Smooth muscle cell (in vitro differentiated cells): ENCODE measurements at regions not wholly inside any gene's neighbourhood (a gene's known extent, or its start where the extent isn't known, plus 50 kb on each side); places are given as distances from the start of the nearest gene placed in this dataset.
"Not testable (repeated sequence)": the region's sequence is repeated elsewhere in the genome, so short reads cannot be mapped to it uniquely, and the experiment has no call there.

Experiments used
- DNase-seq: peaks from one replicate; lab custom pipeline; 2025; ENCODE audit not compliant: unreplicated experiment; lab: John Stamatoyannopoulos, UW
- H2AFZ ChIP-seq: fragments of 200-600 bp; sonication (generic); 2 replicates; pipeline ENCODE4 v1.6.0; 2016; ENCODE audit warnings: antibody characterized with exemption, low read depth, mild to moderate bottlenecking
- H3F3A ChIP-seq: fragments of 200-600 bp; sonication (generic); 2 replicates; pipeline ENCODE4 v1.6.0; 2017; ENCODE audit warnings: antibody characterized with exemption, low read depth
- H3K27ac ChIP-seq: fragments of 200-600 bp; sonication (generic); 2 replicates; pipeline ENCODE4 v1.5.1; 2016; ENCODE audit warnings: low read depth, mild to moderate bottlenecking
- H3K27me3 ChIP-seq: fragments of 200-600 bp; sonication (generic); 2 replicates; pipeline ENCODE4 v1.6.1; 2016; ENCODE audit warnings: low read depth, mild to moderate bottlenecking
- H3K36me3 ChIP-seq: fragments of 200-600 bp; sonication (generic); 2 replicates; pipeline ENCODE4 v1.5.1; 2016; ENCODE audit warnings: low read depth
- H3K4me1 ChIP-seq: fragments of 200-600 bp; sonication (generic); 2 replicates; pipeline ENCODE4 v1.5.1; 2016; ENCODE audit warnings: low read depth
- H3K4me2 ChIP-seq: fragments of 200-600 bp; sonication (generic); 2 replicates; pipeline ENCODE4 v1.6.0; 2016; ENCODE audit warnings: mild to moderate bottlenecking
- H3K4me3 ChIP-seq: fragments of 200-600 bp; sonication (generic); 2 replicates; pipeline ENCODE4 v1.5.1; 2016; ENCODE audit warnings: mild to moderate bottlenecking
- H3K79me2 ChIP-seq: fragments of 200-600 bp; sonication (generic); 2 replicates; pipeline ENCODE4 v1.6.0; 2016; ENCODE audit warnings: low read depth, mild to moderate bottlenecking
- H3K9ac ChIP-seq: fragments of 200-600 bp; sonication (generic); 2 replicates; pipeline ENCODE4 v1.6.0; 2016; ENCODE audit warnings: low read depth
- H3K9me3 ChIP-seq: fragments of 200-600 bp; sonication (generic); replicated peaks from 2 replicates; pipeline ENCODE4 v1.5.1; 2016; ENCODE audit warnings: low read depth
- H4K20me1 ChIP-seq: fragments of 200-600 bp; sonication (generic); 2 replicates; pipeline ENCODE4 v1.6.0; 2016; ENCODE audit warnings: low read depth
- CTCF ChIP-seq: fragments of 200-600 bp; sonication (generic); IDR thresholded peaks from 2 replicates; pipeline ENCODE4 v1.5.1; 2017; ENCODE audit warnings: borderline replicate concordance, mild to moderate bottlenecking, antibody characterized with exemption; ENCODE audit not compliant: insufficient read depth, poor library complexity, severe bottlenecking
- WGBS: methylation state at CpG from one replicate; pipeline ENCODE4 v1.1.7; 2016; ENCODE audit warnings: low lambda C conversion rate; 5-methylcytosine and 5-hydroxymethylcytosine counted together

DNA sequence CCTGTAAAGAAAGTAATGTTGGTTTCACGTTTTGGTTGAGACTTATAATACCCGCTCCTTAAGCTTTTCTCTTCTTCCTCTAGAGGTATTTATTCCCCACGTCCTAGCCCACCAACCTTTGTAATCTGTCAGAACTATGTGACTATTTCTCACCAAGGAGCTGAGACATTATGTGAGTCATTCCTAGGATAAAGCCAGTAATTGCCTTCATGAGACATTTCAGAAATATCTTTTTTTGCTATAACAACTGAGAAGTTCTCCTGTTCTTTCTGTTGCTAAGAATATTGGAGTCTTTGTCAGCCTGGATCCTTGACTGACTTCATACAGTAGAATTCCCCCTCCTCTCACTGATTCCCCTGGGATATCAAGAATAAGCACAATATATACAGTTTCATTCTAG, 1497.0 kb upstream of the TENM4 start:
- Histone ChIP-seq H3K27ac (peak overlapping the region; percentile 58), H4K20me1 (no peaks in the 10 kb centered on the region), H3K9me3 (no peaks in the 10 kb centered on the region), H3K36me3 (no peaks in the 10 kb centered on the region), H3F3A (no peaks in the 10 kb centered on the region), H3K9ac (no peak overlapping the region), H3K4me2 (no peak overlapping the region), H3K4me1 (peaks cover 2% of the 10 kb centered on the region), H3K27me3 (no peaks in the 10 kb centered on the region), H3K79me2 (no peaks in the 10 kb centered on the region), H2AFZ (no peak overlapping the region), H3K4me3 (no peak overlapping the region)
- no peak for DNase-seq
- no peak for TF ChIP-seq CTCF
- 46% methylated on average over 3 of the region's 3 CpGs for WGBS

- H3K9ac ChIP-seq: no peak overlapping the region
- H4K20me1 ChIP-seq: no peaks in the 10 kb centered on the region
- H3K9me3 ChIP-seq: no peaks in the 10 kb centered on the region
- no peaks in the 10 kb centered on the region for H3K36me3 ChIP-seq
- no peak overlapping the region for H2AFZ ChIP-seq
- TF ChIP-seq CTCF: no peak
- H3F3A ChIP-seq: no peaks in the 10 kb centered on the region
- DNase-seq: no peak
- no peak overlapping the region for H3K4me2 ChIP-seq
- no peaks in the 10 kb centered on the region for H3K27me3 ChIP-seq
- 73% methylated on average over 4 of the region's 4 CpGs for WGBS
- no peaks in the 10 kb centered on the region for H3K79me2 ChIP-seq
- H3K27ac ChIP-seq: no peak overlapping the region
- H3K4me1 ChIP-seq: no peaks in the 10 kb centered on the region
- H3K4me3 ChIP-seq: no peak overlapping the region
Measured at GRCh38 chr11:80930038-80930437, 1489.2 kb upstream of the TENM4 start.

DNA sequence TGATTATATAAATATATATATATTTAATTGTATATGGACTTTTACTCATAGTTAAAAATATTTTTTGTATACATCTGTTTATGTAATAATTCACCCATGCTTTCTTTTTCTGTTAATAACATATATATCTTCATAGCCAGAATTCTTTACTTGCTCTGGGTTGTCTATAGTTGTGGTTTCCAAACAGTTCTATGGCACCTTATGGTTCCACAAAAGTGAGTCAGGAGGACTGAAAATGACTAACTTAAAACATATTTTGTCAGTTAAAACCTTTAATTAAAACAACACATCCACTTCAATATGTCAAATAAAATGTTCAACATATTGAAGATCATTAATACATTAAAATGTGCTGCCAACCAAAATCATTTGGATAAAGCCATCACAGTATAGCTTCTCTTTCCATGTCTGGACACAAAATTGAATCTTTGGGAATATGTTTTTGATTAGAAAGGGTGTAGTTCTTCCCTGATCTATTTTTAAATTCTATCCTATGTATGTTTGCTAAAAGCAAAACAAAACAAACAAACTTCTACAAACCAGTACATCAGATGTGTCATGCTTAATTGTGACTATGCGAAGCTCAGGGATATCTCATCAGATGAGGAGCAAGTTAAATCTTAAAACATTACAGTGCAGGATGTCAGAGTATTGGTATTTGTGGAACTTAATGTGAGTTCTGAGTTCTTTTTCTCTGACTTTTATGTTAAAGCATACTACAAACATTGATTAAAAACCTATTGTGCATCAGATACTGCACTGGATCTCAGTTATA, 1488.4 kb upstream of the TENM4 start:
- Histone ChIP-seq H3K4me3 (no peak overlapping the region), H3K27me3 (no peaks in the 10 kb centered on the region), H3K27ac (no peak overlapping the region), H2AFZ (no peak overlapping the region), H3K4me1 (no peaks in the 10 kb centered on the region), H4K20me1 (no peaks in the 10 kb centered on the region), H3F3A (no peaks in the 10 kb centered on the region), H3K36me3 (no peaks in the 10 kb centered on the region), H3K9ac (no peak overlapping the region), H3K9me3 (no peaks in the 10 kb centered on the region), H3K4me2 (no peak overlapping the region), H3K79me2 (no peaks in the 10 kb centered on the region)
- no peak for DNase-seq
- WGBS: 69% methylated on average over 1 of the region's 1 CpG
- no peak for TF ChIP-seq CTCF

- Histone ChIP-seq H3K9me3 (no peaks in the 10 kb centered on the region), H3K27me3 (no peaks in the 10 kb centered on the region), H3K4me3 (no peak overlapping the region), H2AFZ (peak overlapping the region; percentile 26), H3K79me2 (no peaks in the 10 kb centered on the region), H3K4me1 (no peaks in the 10 kb centered on the region), H4K20me1 (no peaks in the 10 kb centered on the region), H3K4me2 (no peak overlapping the region), H3F3A (no peaks in the 10 kb centered on the region), H3K9ac (no peak overlapping the region), H3K27ac (no peak overlapping the region), H3K36me3 (no peaks in the 10 kb centered on the region)
- TF ChIP-seq CTCF: no peak
- DNase-seq: no peak
- 57% methylated on average over 5 of the region's 5 CpGs for WGBS
Measured at GRCh38 chr11:80925321-80925720, 1484.5 kb upstream of the TENM4 start.

DNA sequence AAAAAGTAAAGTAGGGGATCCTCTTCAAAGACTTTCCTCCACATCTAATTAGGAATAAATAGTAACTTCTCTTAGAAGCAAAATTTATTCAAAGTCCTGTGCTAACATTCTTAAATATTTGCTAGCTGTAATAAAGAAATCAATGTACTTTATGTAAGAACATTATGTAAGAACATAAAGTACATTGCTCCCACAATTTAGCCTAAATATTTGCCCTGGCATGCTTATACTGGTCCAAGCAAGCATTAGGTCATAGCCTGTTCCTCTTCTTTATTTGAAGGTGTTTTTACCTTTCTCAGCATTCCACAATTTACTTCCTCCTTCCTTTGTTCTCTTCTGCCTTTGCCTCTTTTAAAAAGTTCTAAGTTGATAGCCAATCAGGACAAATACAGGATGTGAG, 1480.5 kb upstream of the TENM4 start:
- H3K36me3 ChIP-seq, H3K27ac ChIP-seq, DNase-seq, H3K79me2 ChIP-seq, H3K4me3 ChIP-seq, H3K4me1 ChIP-seq, H3K9me3 ChIP-seq, H2AFZ ChIP-seq, H4K20me1 ChIP-seq, H3K9ac ChIP-seq, H3K4me2 ChIP-seq, H3K27me3 ChIP-seq, H3F3A ChIP-seq: not testable (repeated sequence)
